ENCODE measurements at regions not wholly inside any gene's neighbourhood (a gene's known extent, or its start where the extent isn't known, plus 50 kb on each side); places are given as distances from the start of the nearest gene placed in this dataset.

DNA sequence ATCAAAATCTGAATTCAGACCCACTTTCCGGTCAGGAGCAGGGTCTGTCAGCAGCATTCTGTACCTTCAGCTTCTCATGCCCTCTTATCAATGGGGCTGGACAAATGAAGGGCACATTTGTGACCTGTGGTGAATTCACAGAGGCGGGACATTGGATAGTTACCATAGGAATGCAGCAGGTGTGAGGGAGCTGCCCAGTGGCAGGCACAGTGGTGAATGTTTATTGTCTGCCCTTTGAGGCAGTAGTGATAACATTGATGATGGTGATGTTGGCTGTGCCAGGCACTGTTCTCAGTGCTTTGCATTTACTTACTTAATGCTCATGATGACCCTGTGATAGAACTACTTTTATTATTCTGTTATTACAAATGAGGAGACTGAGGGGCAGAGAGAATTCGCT, 101.2 kb upstream of the KIT start:
- TF ChIP-seq, protein P1, sequence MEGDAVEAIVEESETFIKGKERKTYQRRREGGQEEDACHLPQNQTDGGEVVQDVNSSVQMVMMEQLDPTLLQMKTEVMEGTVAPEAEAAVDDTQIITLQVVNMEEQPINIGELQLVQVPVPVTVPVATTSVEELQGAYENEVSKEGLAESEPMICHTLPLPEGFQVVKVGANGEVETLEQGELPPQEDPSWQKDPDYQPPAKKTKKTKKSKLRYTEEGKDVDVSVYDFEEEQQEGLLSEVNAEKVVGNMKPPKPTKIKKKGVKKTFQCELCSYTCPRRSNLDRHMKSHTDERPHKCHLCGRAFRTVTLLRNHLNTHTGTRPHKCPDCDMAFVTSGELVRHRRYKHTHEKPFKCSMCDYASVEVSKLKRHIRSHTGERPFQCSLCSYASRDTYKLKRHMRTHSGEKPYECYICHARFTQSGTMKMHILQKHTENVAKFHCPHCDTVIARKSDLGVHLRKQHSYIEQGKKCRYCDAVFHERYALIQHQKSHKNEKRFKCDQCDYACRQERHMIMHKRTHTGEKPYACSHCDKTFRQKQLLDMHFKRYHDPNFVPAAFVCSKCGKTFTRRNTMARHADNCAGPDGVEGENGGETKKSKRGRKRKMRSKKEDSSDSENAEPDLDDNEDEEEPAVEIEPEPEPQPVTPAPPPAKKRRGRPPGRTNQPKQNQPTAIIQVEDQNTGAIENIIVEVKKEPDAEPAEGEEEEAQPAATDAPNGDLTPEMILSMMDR (IDR thresholded peaks at IDR 0.05) = no peak
- no peak for TF ChIP-seq POLR2A (IDR thresholded peaks at IDR 0.05)
- no peak for TF ChIP-seq POLR2AphosphoS5 (IDR thresholded peaks at IDR 0.05)
- TF ChIP-seq EP300 (IDR thresholded peaks at IDR 0.05) = no peak
